C4-2B (cell line): ENCODE measurements at regions not wholly inside any gene's neighbourhood (a gene's known extent, or its start where the extent isn't known, plus 50 kb on each side); places are given as distances from the start of the nearest gene placed in this dataset.

Experiments
- H3K27ac ChIP-seq: fragments of 450-650 bp; 2 replicates; pipeline ENCODE4 v1.5.1; 2017
- CTCF ChIP-seq: fragments of 450-650 bp; conservative IDR thresholded peaks from 2 replicates; pipeline ENCODE4 v1.5.1; 2017; ENCODE audit warnings: mild to moderate bottlenecking
- ZFX ChIP-seq: fragments of 450-650 bp; IDR thresholded peaks from 2 replicates; pipeline ENCODE4 v1.6.1; 2017

GRCh38 chr11:71356904-71357303 is 91.3 kb downstream of the DHCR7 start:
- TF ChIP-seq ZFX (no peak), CTCF (no peak)
- H3K27ac ChIP-seq = no peak overlapping the region

- H3K27ac ChIP-seq = no peak overlapping the region
- TF ChIP-seq CTCF (no peak), ZFX (no peak)
Observed at GRCh38 chr11:71356280-71356876, 91.8 kb downstream of the DHCR7 start.

- H3K27ac ChIP-seq = no peak overlapping the region
- no peak for TF ChIP-seq CTCF
- no peak for TF ChIP-seq ZFX
Observed at GRCh38 chr11:71355281-71355680, 92.9 kb downstream of the DHCR7 start.

- H3K27ac ChIP-seq = no peak overlapping the region
- TF ChIP-seq CTCF (no peak), ZFX (no peak)
Observed at GRCh38 chr11:71354394-71355105, 93.6 kb downstream of the DHCR7 start.

GRCh38 chr11:71352748-71353147 is 95.4 kb downstream of the DHCR7 start:
- TF ChIP-seq ZFX (no peak), CTCF (no peak)
- H3K27ac ChIP-seq = no peak overlapping the region

- no peak for TF ChIP-seq ZFX
- TF ChIP-seq CTCF = no peak
- H3K27ac ChIP-seq = no peak overlapping the region
Observed at GRCh38 chr11:71352226-71352625, 96.0 kb downstream of the DHCR7 start.

GRCh38 chr11:71349627-71350026 is 97.2 kb upstream of the SHANK2 start:
- no peak overlapping the region for H3K27ac ChIP-seq
- TF ChIP-seq ZFX (no peak), CTCF (no peak)
